K562 (cell line): ENCODE measurements at regions not wholly inside any gene's neighbourhood (a gene's known extent, or its start where the extent isn't known, plus 50 kb on each side); places are given as distances from the start of the nearest gene placed in this dataset.

Source experiments
- BDP1 ChIP-seq: IDR thresholded peaks from 3 replicates; pipeline ENCODE4 v1.6.1; 2011; ENCODE audit not compliant: insufficient read length, insufficient read depth
- BHLHE40 ChIP-seq: IDR thresholded peaks from 2 replicates; pipeline ENCODE4 v1.6.1; 2011; ENCODE audit warnings: low read length, improper control_type of control experiment
- GATAD2B ChIP-seq: fragments of 450-650 bp; IDR thresholded peaks from 2 replicates; pipeline ENCODE4 v1.6.1; 2017; ENCODE audit warnings: mild to moderate bottlenecking, borderline replicate concordance
- MLX ChIP-seq, 2 experiments: fragments of 450-650 bp in 1 of 2; sonication (generic) in 1 of 2; formaldehyde crosslinking; conservative IDR thresholded peaks; 2 replicates each; pipeline versions ENCODE4 v1.4.0 to v1.8.1; 2020 to 2022; ENCODE audit warnings: mild to moderate bottlenecking in 1 of 2, missing genetic modification reagents in 1 of 2
- NCOA1 ChIP-seq: fragments of 450-650 bp; IDR thresholded peaks from 2 replicates; pipeline ENCODE4 v1.6.1; 2016; ENCODE audit warnings: low read depth
- NEUROD1 ChIP-seq: fragments of 150-350 bp; IDR thresholded peaks from 2 replicates; pipeline ENCODE4 v1.6.1; 2014; ENCODE audit warnings: borderline replicate concordance, low read length, low read depth; ENCODE audit not compliant: partially characterized antibody
- PTRF ChIP-seq: fragments of 450-650 bp; IDR thresholded peaks from 2 replicates; pipeline ENCODE4 v1.6.1; 2016; ENCODE audit warnings: mild to moderate bottlenecking, missing genetic modification characterization, missing compliant biosample characterization
- RFX1 ChIP-seq: fragments of 450-650 bp; IDR thresholded peaks from 2 replicates; pipeline ENCODE4 v1.6.1; 2016; ENCODE audit warnings: mild to moderate bottlenecking, moderate library complexity
- SMAD4 ChIP-seq: fragments of 250-450 bp; sonication (Bioruptor Pico); conservative IDR thresholded peaks from 2 replicates; pipeline ENCODE4 v1.8.0; 2021; ENCODE audit warnings: inconsistent platforms, mild to moderate bottlenecking, moderate library complexity
- SOX6 ChIP-seq: fragments of 450-650 bp; IDR thresholded peaks from 2 replicates; pipeline ENCODE4 v1.6.1; 2014; ENCODE audit warnings: mild to moderate bottlenecking
- TAF1 ChIP-seq: IDR thresholded peaks from 2 replicates; pipeline ENCODE4 v1.6.1; 2011; ENCODE audit warnings: mild to moderate bottlenecking, low read length, moderate library complexity; ENCODE audit not compliant: insufficient read depth, control insufficient read depth, severe bottlenecking; ENCODE audit errors: extremely low read depth
- YY1 ChIP-seq, 3 experiments: IDR thresholded peaks; 2 replicates each; pipeline ENCODE4 v1.6.1; 2011; ENCODE audit warnings: low read length in 2 of 3, mild to moderate bottlenecking in 2 of 3, moderate library complexity in 2 of 3, borderline replicate concordance in 1 of 3, control low read depth in 1 of 3, low read depth in 1 of 3; ENCODE audit not compliant: insufficient read depth in 3 of 3, insufficient replicate concordance in 2 of 3, control insufficient read depth in 1 of 3, insufficient read length in 1 of 3; ENCODE audit errors: extremely low read depth in 1 of 3
- ZBTB7A ChIP-seq: IDR thresholded peaks from 2 replicates; pipeline ENCODE4 v1.6.1; 2011; ENCODE audit warnings: low read depth, mild to moderate bottlenecking, low read length, moderate library complexity, borderline replicate concordance; ENCODE audit not compliant: control insufficient read depth
- ZNF239 ChIP-seq: fragments of 250-450 bp; sonication (Bioruptor Pico); IDR thresholded peaks from 2 replicates; pipeline ENCODE4 v1.4.0; 2020; ENCODE audit warnings: mild to moderate bottlenecking
- ZNF699 ChIP-seq: fragments of 250-450 bp; sonication (Bioruptor Pico); IDR thresholded peaks from 2 replicates; pipeline ENCODE4 v1.8.0; 2021; ENCODE audit warnings: mild to moderate bottlenecking, moderate library complexity; ENCODE audit not compliant: insufficient replicate concordance
- TF ChIP-seq, protein P1 (sequence below), 2 experiments: fragments of 450-650 bp in 1 of 2; sonication (generic) in 1 of 2; formaldehyde crosslinking in 1 of 2; IDR thresholded peaks; 2 replicates each; pipeline versions ENCODE4 v1.7.1 to v1.9.0; 2016 to 2022; ENCODE audit warnings: inconsistent platforms in 1 of 2, mild to moderate bottlenecking in 1 of 2, missing genetic modification reagents in 1 of 2

GRCh38 chr7:106562711-106563366 is 98.1 kb downstream of the CCDC71L start (continued):
- TF ChIP-seq, protein P1, sequence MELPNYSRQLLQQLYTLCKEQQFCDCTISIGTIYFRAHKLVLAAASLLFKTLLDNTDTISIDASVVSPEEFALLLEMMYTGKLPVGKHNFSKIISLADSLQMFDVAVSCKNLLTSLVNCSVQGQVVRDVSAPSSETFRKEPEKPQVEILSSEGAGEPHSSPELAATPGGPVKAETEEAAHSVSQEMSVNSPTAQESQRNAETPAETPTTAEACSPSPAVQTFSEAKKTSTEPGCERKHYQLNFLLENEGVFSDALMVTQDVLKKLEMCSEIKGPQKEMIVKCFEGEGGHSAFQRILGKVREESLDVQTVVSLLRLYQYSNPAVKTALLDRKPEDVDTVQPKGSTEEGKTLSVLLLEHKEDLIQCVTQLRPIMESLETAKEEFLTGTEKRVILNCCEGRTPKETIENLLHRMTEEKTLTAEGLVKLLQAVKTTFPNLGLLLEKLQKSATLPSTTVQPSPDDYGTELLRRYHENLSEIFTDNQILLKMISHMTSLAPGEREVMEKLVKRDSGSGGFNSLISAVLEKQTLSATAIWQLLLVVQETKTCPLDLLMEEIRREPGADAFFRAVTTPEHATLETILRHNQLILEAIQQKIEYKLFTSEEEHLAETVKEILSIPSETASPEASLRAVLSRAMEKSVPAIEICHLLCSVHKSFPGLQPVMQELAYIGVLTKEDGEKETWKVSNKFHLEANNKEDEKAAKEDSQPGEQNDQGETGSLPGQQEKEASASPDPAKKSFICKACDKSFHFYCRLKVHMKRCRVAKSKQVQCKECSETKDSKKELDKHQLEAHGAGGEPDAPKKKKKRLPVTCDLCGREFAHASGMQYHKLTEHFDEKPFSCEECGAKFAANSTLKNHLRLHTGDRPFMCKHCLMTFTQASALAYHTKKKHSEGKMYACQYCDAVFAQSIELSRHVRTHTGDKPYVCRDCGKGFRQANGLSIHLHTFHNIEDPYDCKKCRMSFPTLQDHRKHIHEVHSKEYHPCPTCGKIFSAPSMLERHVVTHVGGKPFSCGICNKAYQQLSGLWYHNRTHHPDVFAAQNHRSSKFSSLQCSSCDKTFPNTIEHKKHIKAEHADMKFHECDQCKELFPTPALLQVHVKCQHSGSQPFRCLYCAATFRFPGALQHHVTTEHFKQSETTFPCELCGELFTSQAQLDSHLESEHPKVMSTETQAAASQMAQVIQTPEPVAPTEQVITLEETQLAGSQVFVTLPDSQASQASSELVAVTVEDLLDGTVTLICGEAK (IDR thresholded peaks at IDR 0.05): peak; percentile 26; the same call in 1 of the 2 replicates
- TF ChIP-seq, protein P1 (CRISPR knock-in tag; IDR thresholded peaks at IDR 0.05): no peak
- TF ChIP-seq GATAD2B: no peak; the same call in 1 of the 2 replicates
- 0 out of 2 replicates have a peak, but pooled peaks have one; percentile 15 for TF ChIP-seq SMAD4
- peak; percentile 77 for TF ChIP-seq SOX6
- peak; percentile 38; the same call in 1 of the 2 replicates for TF ChIP-seq ZNF239 (CRISPR knock-in tag)
- TF ChIP-seq ZBTB7A: no peak
- no peak for TF ChIP-seq PTRF (tag)
- TF ChIP-seq BHLHE40: peak; percentile 23; the same call in 1 of the 2 replicates
- TF ChIP-seq NCOA1: peak; percentile 72
- no peak for TF ChIP-seq YY1 (IDR thresholded peaks at IDR 0.05; ENCODE audit: borderline replicate concordance in 1 of 3, control insufficient read depth in 1 of 3, extremely low read depth in 1 of 3, insufficient read depth in 3 of 3, insufficient read length in 1 of 3, insufficient replicate concordance in 2 of 3, low read depth in 1 of 3, low read length in 2 of 3)
- no peak for TF ChIP-seq NEUROD1
- no peak for TF ChIP-seq ZNF699 (CRISPR knock-in tag)
- TF ChIP-seq MLX (CRISPR knock-in tag; conservative IDR thresholded peaks at IDR 0.05): no peak
- no peak for TF ChIP-seq RFX1
- no peak for TF ChIP-seq BDP1
- TF ChIP-seq TAF1: no peak
